Endodermal cell (in vitro differentiated cells): ENCODE measurements at regions not wholly inside any gene's neighbourhood (a gene's known extent, or its start where the extent isn't known, plus 50 kb on each side); places are given as distances from the start of the nearest gene placed in this dataset.
A peak's percentile ranks its signal among the peaks of the same experiment; 100 is the strongest.

Experiments
- DNase-seq: peaks from one replicate; pipeline ENCODE4 v3.0.0-alpha.2; 2017
- H3K27ac ChIP-seq: 2 replicates; pipeline ENCODE4 v1.5.1; 2013; ENCODE audit warnings: mild to moderate bottlenecking, low read depth, low read length, moderate library complexity
- H3K27me3 ChIP-seq: 2 replicates; pipeline ENCODE4 v1.6.1; 2013; ENCODE audit warnings: mild to moderate bottlenecking, low read length, moderate library complexity; ENCODE audit not compliant: insufficient read depth, control insufficient read depth, poor library complexity, severe bottlenecking
- H3K36me3 ChIP-seq: 2 replicates; pipeline ENCODE4 v1.7.0; 2013; ENCODE audit warnings: mild to moderate bottlenecking, low read length, moderate library complexity; ENCODE audit not compliant: control insufficient read depth, insufficient read depth
- H3K4me1 ChIP-seq: one replicate; pipeline ENCODE4 v1.7.0; 2013; ENCODE audit warnings: low read length; ENCODE audit not compliant: control insufficient read depth, insufficient read depth
- H3K4me3 ChIP-seq: 2 replicates; pipeline ENCODE4 v1.5.1; 2013; ENCODE audit warnings: mild to moderate bottlenecking, low read length, moderate library complexity
- H3K9ac ChIP-seq: 2 replicates; pipeline ENCODE4 v1.6.1; 2013; ENCODE audit warnings: mild to moderate bottlenecking, low read length, moderate library complexity; ENCODE audit not compliant: poor library complexity, severe bottlenecking; ENCODE audit errors: extremely low read depth
- H3K9me3 ChIP-seq: 2 replicates; pipeline ENCODE4 v1.6.1; 2013; ENCODE audit warnings: mild to moderate bottlenecking, low read length, moderate library complexity; ENCODE audit not compliant: control insufficient read depth
- H3K27ac Mint-ChIP-seq: 2 replicates; pipeline ENCODE4 v1.8.0; 2020; ENCODE audit warnings: mixed read lengths
- H3K27me3 Mint-ChIP-seq: 2 replicates; pipeline ENCODE4 v1.8.0; 2021; ENCODE audit warnings: mild to moderate bottlenecking, mixed read lengths; ENCODE audit not compliant: insufficient read depth
- H3K36me3 Mint-ChIP-seq: 2 replicates; pipeline ENCODE4 v1.8.0; 2020; ENCODE audit warnings: low read depth, mixed read lengths
- H3K4me1 Mint-ChIP-seq: 2 replicates; pipeline ENCODE4 v1.8.0; 2020; ENCODE audit warnings: mixed read lengths
- H3K4me3 Mint-ChIP-seq: 2 replicates; pipeline ENCODE4 v1.8.0; 2020; ENCODE audit warnings: mild to moderate bottlenecking, moderate library complexity, mixed read lengths
- H3K9me3 Mint-ChIP-seq: 2 replicates; pipeline ENCODE4 v1.8.0; 2020; ENCODE audit warnings: mild to moderate bottlenecking, mixed read lengths
- CTCF ChIP-seq: fragments of 200-600 bp; sonication (generic); conservative IDR thresholded peaks from 2 replicates; pipeline ENCODE4 v1.5.0; 2021; ENCODE audit warnings: antibody characterized with exemption, mild to moderate bottlenecking
- WGBS, 2 experiments: methylation state at CpG; one replicate each; pipeline versions ENCODE4 v1.1.5 to v1.1.7; 2013; ENCODE audit warnings: missing lambda C conversion rate in 2 of 2, mixed read lengths in 1 of 2; ENCODE audit not compliant: insufficient coverage in 1 of 2, insufficient read length in 1 of 2; 5-methylcytosine and 5-hydroxymethylcytosine counted together

- H3K9me3 Mint-ChIP-seq = no peaks in the 10 kb centered on the region
- Histone ChIP-seq H3K4me3 (no peak overlapping the region), H3K9ac (no peak overlapping the region), H3K36me3 (no peaks in the 10 kb centered on the region), H3K9me3 (no peaks in the 10 kb centered on the region), H3K4me1 (peaks cover 10% of the 10 kb centered on the region), H3K27ac (no peak overlapping the region), H3K27me3 (peaks cover 21% of the 10 kb centered on the region)
- H3K27ac Mint-ChIP-seq = no peak overlapping the region
- no peak for TF ChIP-seq CTCF
- no peak overlapping the region for H3K4me3 Mint-ChIP-seq
- 92 to 96% methylated on average over 4 to 5 of the region's 5 CpGs for whole genome bisulfite sequencing, 2 experiments
- no peak for DNase-seq
- H3K36me3 Mint-ChIP-seq = no peaks in the 10 kb centered on the region
- peaks cover 18% of the 10 kb centered on the region for H3K27me3 Mint-ChIP-seq
- peaks cover 44% of the 10 kb centered on the region for H3K4me1 Mint-ChIP-seq
These were observed 147.8 kb upstream of the MAGI3 start for GRCh38 chr1:113242481-113242880.

- Histone ChIP-seq H3K27me3 (peaks cover 26% of the 10 kb centered on the region), H3K27ac (no peak overlapping the region), H3K9me3 (no peaks in the 10 kb centered on the region), H3K9ac (no peak overlapping the region), H3K4me3 (no peak overlapping the region), H3K36me3 (no peaks in the 10 kb centered on the region), H3K4me1 (peaks cover 12% of the 10 kb centered on the region)
- no peaks in the 10 kb centered on the region for H3K9me3 Mint-ChIP-seq
- peaks cover 48% of the 10 kb centered on the region for H3K4me1 Mint-ChIP-seq
- H3K36me3 Mint-ChIP-seq = no peaks in the 10 kb centered on the region
- DNase-seq = no peak
- no peak for TF ChIP-seq CTCF
- peaks cover 24% of the 10 kb centered on the region for H3K27me3 Mint-ChIP-seq
- no peak overlapping the region for H3K4me3 Mint-ChIP-seq
- no peak overlapping the region for H3K27ac Mint-ChIP-seq
- WGBS, 2 experiments = no CpG with 5 or more reads among the region's 2 CpGs
These were observed 146.8 kb upstream of the MAGI3 start for GRCh38 chr1:113243529-113243928.

- Histone ChIP-seq H3K9me3 (no peaks in the 10 kb centered on the region), H3K27ac (no peak overlapping the region), H3K36me3 (no peaks in the 10 kb centered on the region), H3K4me3 (no peak overlapping the region), H3K9ac (no peak overlapping the region), H3K4me1 (peaks cover 12% of the 10 kb centered on the region), H3K27me3 (peaks cover 27% of the 10 kb centered on the region)
- H3K4me1 Mint-ChIP-seq = peaks cover 48% of the 10 kb centered on the region
- H3K27ac Mint-ChIP-seq = no peak overlapping the region
- 92 to 100% methylated on average over 1 to 2 of the region's 4 CpGs for WGBS, 2 experiments
- peak; percentile 52 for TF ChIP-seq CTCF
- H3K4me3 Mint-ChIP-seq = no peak overlapping the region
- H3K36me3 Mint-ChIP-seq = no peaks in the 10 kb centered on the region
- peaks cover 29% of the 10 kb centered on the region for H3K27me3 Mint-ChIP-seq
- no peak for DNase-seq
- H3K9me3 Mint-ChIP-seq = no peaks in the 10 kb centered on the region
These were observed 146.0 kb upstream of the MAGI3 start for GRCh38 chr1:113244112-113244820.
